Nephron (organoid): ENCODE measurements at regions not wholly inside any gene's neighbourhood (a gene's known extent, or its start where the extent isn't known, plus 50 kb on each side); places are given as distances from the start of the nearest gene placed in this dataset.

Experiments
- H3K27ac Mint-ChIP-seq, 3 experiments: 2 replicates each; pipeline ENCODE4 v1.8.0; 2020; ENCODE audit warnings: mixed read lengths in 3 of 3, mild to moderate bottlenecking in 2 of 3, moderate library complexity in 1 of 3
- H3K27me3 Mint-ChIP-seq: 2 replicates; pipeline ENCODE4 v1.8.0; 2021; ENCODE audit warnings: low read depth, mild to moderate bottlenecking, moderate library complexity, mixed read lengths
- H3K36me3 Mint-ChIP-seq: 2 replicates; pipeline ENCODE4 v1.8.0; 2020; ENCODE audit warnings: low read depth, mixed read lengths
- H3K4me1 Mint-ChIP-seq: 2 replicates; pipeline ENCODE4 v1.8.0; 2020; ENCODE audit warnings: mixed read lengths
- H3K4me3 Mint-ChIP-seq, 3 experiments: 2 replicates each; pipeline ENCODE4 v1.8.0; 2020; ENCODE audit warnings: mild to moderate bottlenecking in 3 of 3, mixed read lengths in 3 of 3, moderate library complexity in 2 of 3
- H3K9me3 Mint-ChIP-seq: 2 replicates; pipeline ENCODE4 v1.8.0; 2020; ENCODE audit warnings: mixed read lengths
- CTCF ChIP-seq, 3 experiments: fragments of 200-600 bp; sonication (generic); IDR thresholded peaks; one replicate each; pipeline ENCODE4 v1.5.0; 2021; ENCODE audit warnings: antibody characterized with exemption in 3 of 3; ENCODE audit not compliant: unreplicated experiment in 3 of 3

GRCh38 chr13:99691552-99691951, 190.3 kb downstream of the TM9SF2 start:
- TF ChIP-seq CTCF (IDR thresholded peaks at IDR 0.05; ENCODE audit: unreplicated experiment in 3 of 3) = no peak
- Mint-ChIP-seq H3K4me3 (no peak overlapping the region), H3K27me3 (peaks cover 77% of the 10 kb centered on the region), H3K9me3 (no peaks in the 10 kb centered on the region), H3K36me3 (no peaks in the 10 kb centered on the region), H3K27ac (no peak overlapping the region), H3K4me1 (peaks cover 18% of the 10 kb centered on the region)

GRCh38 chr13:99690426-99691174, 189.3 kb downstream of the TM9SF2 start:
- no peaks in the 10 kb centered on the region for H3K36me3 Mint-ChIP-seq
- H3K9me3 Mint-ChIP-seq = no peaks in the 10 kb centered on the region
- TF ChIP-seq CTCF (IDR thresholded peaks at IDR 0.05; ENCODE audit: unreplicated experiment in 3 of 3) = no peak
- peak overlapping the region in 1 of 3 experiments; percentile 54 for H3K27ac Mint-ChIP-seq
- H3K4me3 Mint-ChIP-seq = no peak overlapping the region
- peaks cover 24% of the 10 kb centered on the region for H3K4me1 Mint-ChIP-seq
- H3K27me3 Mint-ChIP-seq = peaks cover 78% of the 10 kb centered on the region

GRCh38 chr13:99689955-99690354, 188.7 kb downstream of the TM9SF2 start:
- H3K9me3 Mint-ChIP-seq = no peaks in the 10 kb centered on the region
- H3K4me1 Mint-ChIP-seq = peaks cover 24% of the 10 kb centered on the region
- H3K36me3 Mint-ChIP-seq = no peaks in the 10 kb centered on the region
- H3K27ac Mint-ChIP-seq = peak overlapping the region in 2 of 3 experiments; percentile 41 to 54
- H3K27me3 Mint-ChIP-seq = peaks cover 78% of the 10 kb centered on the region
- no peak overlapping the region for H3K4me3 Mint-ChIP-seq
- TF ChIP-seq CTCF (IDR thresholded peaks at IDR 0.05; ENCODE audit: unreplicated experiment in 3 of 3) = no peak

GRCh38 chr13:99688776-99689175, 187.5 kb downstream of the TM9SF2 start:
- H3K9me3 Mint-ChIP-seq = no peaks in the 10 kb centered on the region
- no peak overlapping the region for H3K4me3 Mint-ChIP-seq
- no peaks in the 10 kb centered on the region for H3K36me3 Mint-ChIP-seq
- no peak overlapping the region for H3K27ac Mint-ChIP-seq
- H3K4me1 Mint-ChIP-seq = peaks cover 24% of the 10 kb centered on the region
- TF ChIP-seq CTCF (IDR thresholded peaks at IDR 0.05; ENCODE audit: unreplicated experiment in 3 of 3) = no peak
- H3K27me3 Mint-ChIP-seq = peaks cover 69% of the 10 kb centered on the region

- Mint-ChIP-seq H3K4me1 (peaks cover 24% of the 10 kb centered on the region), H3K9me3 (no peaks in the 10 kb centered on the region), H3K27ac (no peak overlapping the region), H3K4me3 (no peak overlapping the region), H3K36me3 (no peaks in the 10 kb centered on the region), H3K27me3 (peaks cover 60% of the 10 kb centered on the region)
- TF ChIP-seq CTCF (IDR thresholded peaks at IDR 0.05; ENCODE audit: unreplicated experiment in 3 of 3) = no peak
These were observed 186.6 kb downstream of the TM9SF2 start for GRCh38 chr13:99687723-99688397.
